ENCODE measurements at regions not wholly inside any gene's neighbourhood (a gene's known extent, or its start where the extent isn't known, plus 50 kb on each side); places are given as distances from the start of the nearest gene placed in this dataset.
"Not testable (repeated sequence)": the region's sequence is repeated elsewhere in the genome, so short reads cannot be mapped to it uniquely, and the experiment has no call there.

DNA sequence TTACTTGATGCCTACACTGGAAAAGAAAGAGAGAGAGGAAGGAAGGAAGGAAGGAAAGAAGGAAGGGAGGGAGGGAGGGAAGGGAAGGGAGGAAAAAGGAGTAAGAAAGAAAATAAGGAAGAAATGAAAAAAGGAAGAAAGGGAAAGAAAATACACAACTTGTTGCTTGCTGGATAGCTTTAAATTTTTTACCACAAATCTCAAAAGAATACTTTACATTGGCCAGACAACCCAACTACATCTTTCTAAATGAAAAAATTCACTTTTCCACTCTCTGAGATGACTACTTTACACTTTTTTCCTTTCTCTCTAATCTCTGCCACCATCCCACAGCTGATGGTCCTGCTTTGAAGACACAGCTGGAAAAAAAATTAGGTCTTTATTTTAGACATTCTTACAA is 228.9 kb upstream of the FAM78B start:
- DNase-seq = no peak

DNA sequence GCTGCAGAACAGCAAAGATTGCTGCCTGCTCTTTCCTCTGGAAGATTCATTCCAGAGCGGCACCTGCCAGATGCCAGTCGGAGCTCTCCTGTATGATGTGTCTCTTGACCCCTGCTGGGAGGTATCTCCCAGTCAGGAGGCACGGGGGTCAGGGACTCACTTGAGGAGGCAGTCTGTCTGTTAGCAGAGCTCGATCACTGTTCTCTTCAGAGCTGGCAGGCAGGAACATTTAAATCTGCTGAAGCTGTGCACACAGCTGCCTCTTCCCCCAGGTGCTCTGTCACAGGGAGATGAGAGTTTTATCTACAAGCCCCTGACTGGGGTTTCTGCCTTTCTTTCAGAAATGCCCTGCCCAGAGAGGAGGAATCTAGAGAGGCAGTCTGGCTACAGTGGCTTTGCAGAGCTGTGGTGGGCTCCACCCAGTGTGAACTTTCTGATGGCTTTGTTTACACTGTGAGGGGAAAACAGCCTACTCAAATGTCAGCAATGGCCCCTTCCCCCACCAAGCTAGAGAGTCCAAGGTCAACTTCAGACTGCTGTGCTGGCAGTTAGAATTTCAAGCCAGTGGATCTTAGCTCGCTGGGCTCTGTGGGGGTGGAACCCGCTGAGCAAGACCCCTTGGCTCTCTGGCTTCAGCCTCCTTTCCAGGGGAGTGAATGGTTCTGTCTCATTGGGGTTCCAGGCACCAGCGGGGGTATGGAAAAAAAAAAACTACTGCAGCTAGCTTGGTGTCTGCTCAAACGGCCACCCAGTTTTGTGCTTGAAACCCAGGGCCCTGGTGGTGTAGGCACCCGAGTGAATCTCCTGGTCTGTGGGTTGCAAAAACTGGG is 242.7 kb upstream of the FAM78B start:
- not testable (repeated sequence) for DNase-seq

- DNase-seq = no peak
Measured at GRCh38 chr1:166410083-166410385, 243.2 kb upstream of the FAM78B start.

DNA sequence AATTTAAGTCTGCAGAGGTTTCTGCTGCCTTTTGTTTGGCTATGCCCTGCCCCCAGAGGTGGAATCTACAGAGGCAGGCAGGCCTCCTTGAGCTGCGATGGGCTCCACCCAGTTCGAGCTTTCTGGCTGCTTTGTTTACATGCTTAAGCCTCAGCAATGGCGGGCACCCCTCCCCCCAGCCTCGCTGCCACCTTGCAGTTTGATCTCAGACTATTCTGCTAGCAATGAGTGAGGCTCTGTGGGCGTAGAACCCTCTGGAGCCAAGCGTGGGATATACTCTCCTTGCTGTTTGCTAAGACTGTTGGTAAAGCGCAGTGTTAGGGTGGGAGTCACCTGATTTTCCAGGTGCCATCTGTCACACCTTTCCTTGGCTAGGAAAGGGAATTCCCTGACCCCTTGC is 250.0 kb upstream of the FAM78B start:
- DNase-seq = peak; percentile 7

DNA sequence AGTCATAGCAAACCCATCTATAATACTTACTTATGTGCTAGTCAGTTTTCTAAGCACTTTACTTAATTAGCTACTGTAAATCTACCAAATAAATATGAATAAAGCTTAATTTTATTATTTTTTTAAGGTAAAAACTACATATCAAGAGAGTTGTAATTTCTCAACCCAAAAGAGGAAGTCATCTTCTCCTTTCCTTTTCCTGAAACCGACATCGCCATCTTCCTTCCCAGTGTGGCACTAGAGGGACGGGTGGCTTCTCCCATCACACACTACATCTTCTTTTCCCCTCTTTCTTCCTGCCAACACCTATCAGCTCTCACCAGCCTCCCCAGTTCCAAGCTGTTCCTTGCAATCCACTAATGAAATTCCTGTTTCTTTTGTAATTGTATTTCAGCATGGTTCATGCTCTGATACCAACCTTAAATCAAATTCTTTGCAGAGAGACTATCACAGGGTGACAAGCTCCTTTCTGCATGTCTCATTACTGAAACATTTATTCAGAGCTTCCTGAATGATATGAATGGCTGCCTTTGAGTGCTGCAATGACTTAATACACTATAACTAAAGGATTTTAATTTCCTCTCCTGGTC is 251.6 kb upstream of the FAM78B start:
- DNase-seq = no peak

DNA sequence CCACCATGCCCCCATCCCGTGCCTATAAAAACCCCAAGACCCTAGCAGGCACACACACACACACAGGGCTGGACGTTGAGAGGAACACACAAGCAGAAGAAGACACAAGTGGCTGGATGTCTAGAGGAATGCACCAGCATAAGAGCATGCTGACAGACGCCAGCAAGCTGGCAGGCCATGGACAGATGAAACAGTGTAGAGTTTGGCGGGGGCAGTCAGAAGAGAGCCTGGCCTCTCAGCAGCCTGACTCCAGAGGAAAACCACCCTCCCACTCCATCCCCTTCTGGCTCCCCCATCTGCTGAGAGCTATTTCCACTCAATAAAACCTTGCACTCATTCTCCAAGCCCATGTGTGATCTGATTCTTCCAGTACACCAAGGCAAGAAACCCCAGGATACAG is 255.8 kb upstream of the FAM78B start:
- not testable (repeated sequence) for DNase-seq

DNA sequence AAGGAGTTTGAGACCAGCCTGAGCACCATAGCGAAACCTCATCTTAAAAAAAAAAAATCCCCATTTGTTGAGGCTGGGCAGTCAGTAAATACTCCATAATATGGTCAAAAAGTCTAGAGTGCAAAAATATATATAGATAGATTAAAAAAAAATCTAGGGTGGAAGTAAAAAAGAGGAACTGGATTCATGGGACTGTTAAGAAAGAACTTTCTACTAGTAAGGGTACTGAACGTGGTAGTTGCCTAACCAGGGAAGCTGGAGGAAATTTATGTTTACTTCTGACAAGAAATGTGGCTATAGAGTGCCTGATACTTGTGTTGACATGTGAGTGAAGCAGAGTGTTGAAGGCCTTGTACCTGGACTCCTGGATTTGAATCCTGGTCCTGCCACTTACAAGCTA is 265.9 kb upstream of the FAM78B start:
- DNase-seq = no peak

GRCh38 chr1:166433404-166434304 is 266.9 kb upstream of the FAM78B start:
- DNase-seq = peak; percentile 82

- DNase-seq = no peak
Measured at GRCh38 chr1:166457700-166458099, 290.9 kb upstream of the FAM78B start.

DNA sequence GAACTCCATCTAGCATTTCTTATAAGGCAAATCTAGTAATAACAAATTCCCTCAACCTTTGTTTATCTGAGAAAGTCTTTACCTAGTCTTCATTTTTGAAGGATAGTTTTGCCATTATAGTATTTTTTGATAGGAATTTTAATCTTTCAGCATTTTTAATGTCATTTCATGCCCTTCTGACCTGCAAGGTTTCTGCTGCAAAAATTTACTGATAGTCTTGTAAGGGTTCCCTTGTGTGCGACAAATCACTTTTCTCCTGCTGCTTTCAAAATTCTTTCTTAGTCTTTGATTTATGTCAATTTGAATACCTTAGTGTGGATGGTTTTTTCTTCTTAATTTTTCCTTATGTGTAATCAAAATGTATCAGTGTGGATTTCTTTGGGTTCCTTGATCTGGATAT is 297.5 kb upstream of the FAM78B start:
- DNase-seq = no peak

- DNase-seq = no peak
Measured at GRCh38 chr1:166470014-166470413, 303.2 kb upstream of the FAM78B start.

DNA sequence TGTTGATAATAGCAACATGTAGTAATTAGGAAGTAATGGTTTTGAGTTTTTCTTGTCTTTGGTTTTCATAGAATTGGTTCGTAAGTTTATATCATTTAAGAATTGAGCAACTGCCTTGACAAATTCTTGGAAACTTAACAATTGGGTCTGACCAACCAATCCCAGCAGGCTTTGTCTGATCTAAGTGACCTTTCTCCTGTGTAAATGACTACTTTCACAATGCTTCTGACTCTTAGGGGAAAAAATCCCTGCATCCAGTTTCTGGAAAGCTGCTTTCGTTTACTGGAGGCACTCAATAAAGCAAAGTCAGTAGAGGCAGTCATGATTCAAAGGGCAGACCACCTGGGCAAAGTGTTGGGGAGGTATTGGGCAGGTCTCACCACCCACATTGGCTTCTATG is 303.6 kb upstream of the FAM78B start:
- DNase-seq = no peak

- DNase-seq = no peak
Measured at GRCh38 chr1:166471359-166471758, 304.6 kb upstream of the FAM78B start.

GRCh38 chr1:166479052-166479631 is 312.3 kb upstream of the FAM78B start:
- DNase-seq = peak; percentile 59

GRCh38 chr1:166484471-166484870 is 317.7 kb upstream of the FAM78B start:
- DNase-seq = peak; percentile 9

- DNase-seq = no peak
Measured at GRCh38 chr1:166484871-166485270, 318.1 kb upstream of the FAM78B start.

DNA sequence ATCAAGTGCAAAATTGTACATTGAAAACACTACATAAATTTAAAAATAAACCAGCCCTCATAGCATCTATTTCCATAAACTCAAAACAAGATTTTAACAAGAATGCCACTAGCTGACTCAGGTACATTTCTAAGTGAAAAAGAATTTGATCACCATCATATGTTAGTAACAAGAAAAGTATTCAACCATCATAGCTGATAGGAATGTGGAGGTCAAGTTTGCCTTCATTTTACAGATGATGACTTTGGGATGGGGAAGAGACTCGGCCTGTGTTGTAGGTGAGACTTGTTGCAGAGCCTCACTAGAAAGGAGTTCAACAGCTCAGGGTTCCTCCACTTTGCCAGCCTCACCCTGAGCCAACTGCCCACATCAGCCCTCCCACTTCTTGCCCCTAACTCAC is 318.8 kb upstream of the FAM78B start:
- no peak for DNase-seq

DNA sequence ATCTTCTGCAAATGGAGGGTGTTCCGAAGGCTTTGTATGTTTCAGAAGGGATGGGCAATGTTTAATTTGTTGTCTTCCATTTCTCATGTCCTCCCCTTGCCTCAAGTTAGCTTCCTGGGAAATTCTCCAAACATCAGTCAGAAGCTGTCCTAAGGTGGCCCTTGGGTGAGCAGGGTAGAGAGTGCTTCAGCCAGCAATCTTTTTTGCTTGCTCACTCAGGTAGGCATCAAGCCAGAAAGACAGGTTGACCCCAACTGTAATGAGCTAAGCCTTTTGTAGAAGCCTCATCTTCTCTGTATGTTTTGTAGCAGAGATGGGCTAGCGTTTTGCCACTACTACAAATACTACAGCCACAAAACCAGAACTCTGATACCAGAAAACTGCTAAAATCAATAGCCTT is 321.5 kb upstream of the FAM78B start:
- DNase-seq = no peak

- DNase-seq = no peak
Measured at GRCh38 chr1:166489356-166489669, 322.5 kb upstream of the FAM78B start.

DNA sequence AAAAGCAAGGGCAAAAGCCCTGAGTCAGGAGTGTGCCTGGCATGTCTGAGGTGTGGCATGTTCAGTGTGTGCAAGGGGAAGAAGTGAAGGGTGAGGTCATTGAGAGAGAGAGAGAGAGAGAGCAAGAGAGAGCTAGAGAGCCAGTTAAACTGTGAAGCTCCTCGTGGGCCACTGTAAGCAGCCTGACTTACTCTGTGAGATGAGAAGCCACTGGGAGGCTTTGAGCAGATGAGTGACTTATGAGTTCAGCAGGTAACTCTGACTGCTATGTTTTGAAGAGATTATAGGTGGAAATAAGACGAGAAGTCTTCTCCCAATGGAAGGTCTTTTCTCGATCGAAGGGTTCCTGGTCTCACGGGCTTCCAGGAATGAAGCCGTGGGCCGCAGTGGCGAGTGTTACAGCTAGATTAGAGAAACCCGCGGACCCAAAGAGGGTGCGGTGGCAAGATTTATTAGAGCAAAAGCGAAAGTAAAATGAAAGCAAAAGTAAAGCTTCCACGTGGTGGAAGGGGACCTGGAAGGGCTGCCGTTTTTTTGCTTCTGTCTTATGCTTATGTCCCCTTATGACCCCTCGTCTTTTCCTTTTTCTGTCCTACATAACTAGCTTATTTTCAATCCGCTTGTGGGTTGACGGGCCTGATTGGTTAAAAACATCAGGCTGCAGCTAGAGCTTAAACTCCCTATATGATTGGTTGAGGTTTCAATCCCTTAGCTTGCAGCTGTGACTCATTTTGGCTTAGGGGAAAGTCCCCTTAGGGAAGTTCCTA is 323.1 kb upstream of the FAM78B start:
- peak; percentile 84 for DNase-seq

GRCh38 chr1:166490437-166490991 is 323.7 kb upstream of the FAM78B start:
- no peak for DNase-seq

DNA sequence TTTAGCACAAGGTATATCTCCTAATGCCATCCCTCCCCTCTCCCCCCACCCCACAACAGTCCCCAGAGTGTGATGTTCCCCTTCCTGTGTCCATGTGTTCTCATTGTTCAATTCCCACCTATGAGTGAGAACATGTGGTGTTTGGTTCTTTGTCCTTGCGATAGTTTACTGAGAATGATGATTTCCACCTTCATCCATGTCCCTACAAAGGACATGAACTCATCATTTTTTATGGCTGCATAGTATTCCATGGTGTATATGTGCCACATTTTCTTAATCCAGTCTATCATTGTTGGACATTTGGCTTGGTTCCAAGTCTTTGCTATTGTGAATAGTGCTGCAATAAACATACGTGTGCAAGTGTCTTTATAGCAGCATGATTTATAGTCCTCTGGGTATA is 327.0 kb upstream of the FAM78B start:
- DNase-seq = not testable (repeated sequence)

GRCh38 chr1:166507347-166507746 is 331.9 kb upstream of the POGK start:
- no peak for DNase-seq
